ENCODE measurements at regions not wholly inside any gene's neighbourhood (a gene's known extent, or its start where the extent isn't known, plus 50 kb on each side); places are given as distances from the start of the nearest gene placed in this dataset.
"Not testable (repeated sequence)": the region's sequence is repeated elsewhere in the genome, so short reads cannot be mapped to it uniquely, and the experiment has no call there.

- TF ChIP-seq GATA3 (IDR thresholded peaks at IDR 0.05; ENCODE audit: borderline replicate concordance); RFX5 (IDR thresholded peaks at IDR 0.05); BHLHE40 (IDR thresholded peaks at IDR 0.05; ENCODE audit: low read depth, low read length); POLR2A (IDR thresholded peaks at IDR 0.05; ENCODE audit: low read length); CBX8 (IDR thresholded peaks at IDR 0.05); MYC (IDR thresholded peaks at IDR 0.05; ENCODE audit: borderline replicate concordance, low read length): not testable (repeated sequence)
Observed at GRCh38 chr17:52846767-52847166, 688.3 kb upstream of the CA10 start.

All from A549 (cell line).